SU-DHL-6 (cell line): ENCODE measurements at regions not wholly inside any gene's neighbourhood (a gene's known extent, or its start where the extent isn't known, plus 50 kb on each side); places are given as distances from the start of the nearest gene placed in this dataset.

Experiments
- CTCF ChIP-seq: fragments of 200-600 bp; sonication (generic); IDR thresholded peaks from one replicate; pipeline ENCODE4 v1.5.1; 2017; ENCODE audit warnings: antibody characterized with exemption, mild to moderate bottlenecking, low read length, moderate library complexity; ENCODE audit not compliant: insufficient read depth, poor library complexity, severe bottlenecking
- EZH2phosphoT487 ChIP-seq: fragments of 200-600 bp; sonication (generic), shearing (Covaris generic); conservative IDR thresholded peaks from 2 replicates; pipeline ENCODE4 v1.6.1; 2018; ENCODE audit warnings: mild to moderate bottlenecking, antibody characterized with exemption, low read length, moderate library complexity, mixed read lengths

- TF ChIP-seq CTCF: no peak
- no peak for TF ChIP-seq EZH2phosphoT487
These were observed 155.5 kb downstream of the GJA1 start for GRCh38 chr6:121590916-121591315.
